ENCODE measurements at regions not wholly inside any gene's neighbourhood (a gene's known extent, or its start where the extent isn't known, plus 50 kb on each side); places are given as distances from the start of the nearest gene placed in this dataset.

DNA sequence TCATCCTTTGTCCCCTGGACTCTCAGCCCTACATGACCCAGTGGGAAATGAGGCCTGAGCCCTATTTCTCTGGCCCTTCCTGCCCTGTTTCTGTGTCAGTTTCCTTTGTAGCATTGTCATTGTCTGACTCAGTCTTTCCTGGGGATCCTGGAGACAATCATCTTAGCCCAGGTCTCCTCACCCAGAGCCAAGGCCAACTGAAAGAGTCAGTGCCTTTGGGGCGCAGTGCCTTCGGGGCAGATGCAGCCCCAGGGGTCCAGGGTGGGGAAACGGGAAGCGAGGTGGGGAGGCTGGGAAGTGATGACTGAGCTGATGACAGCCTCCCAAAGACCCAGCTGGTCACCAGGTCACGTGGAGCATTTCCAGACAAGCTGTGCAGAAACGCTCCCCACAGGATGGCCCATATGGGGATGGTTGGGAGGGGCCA, 93.3 kb upstream of the SULF2 start:
- TF ChIP-seq EZH2phosphoT487 (IDR thresholded peaks at IDR 0.05; ENCODE audit: borderline replicate concordance) = no peak
- TF ChIP-seq, protein P1, sequence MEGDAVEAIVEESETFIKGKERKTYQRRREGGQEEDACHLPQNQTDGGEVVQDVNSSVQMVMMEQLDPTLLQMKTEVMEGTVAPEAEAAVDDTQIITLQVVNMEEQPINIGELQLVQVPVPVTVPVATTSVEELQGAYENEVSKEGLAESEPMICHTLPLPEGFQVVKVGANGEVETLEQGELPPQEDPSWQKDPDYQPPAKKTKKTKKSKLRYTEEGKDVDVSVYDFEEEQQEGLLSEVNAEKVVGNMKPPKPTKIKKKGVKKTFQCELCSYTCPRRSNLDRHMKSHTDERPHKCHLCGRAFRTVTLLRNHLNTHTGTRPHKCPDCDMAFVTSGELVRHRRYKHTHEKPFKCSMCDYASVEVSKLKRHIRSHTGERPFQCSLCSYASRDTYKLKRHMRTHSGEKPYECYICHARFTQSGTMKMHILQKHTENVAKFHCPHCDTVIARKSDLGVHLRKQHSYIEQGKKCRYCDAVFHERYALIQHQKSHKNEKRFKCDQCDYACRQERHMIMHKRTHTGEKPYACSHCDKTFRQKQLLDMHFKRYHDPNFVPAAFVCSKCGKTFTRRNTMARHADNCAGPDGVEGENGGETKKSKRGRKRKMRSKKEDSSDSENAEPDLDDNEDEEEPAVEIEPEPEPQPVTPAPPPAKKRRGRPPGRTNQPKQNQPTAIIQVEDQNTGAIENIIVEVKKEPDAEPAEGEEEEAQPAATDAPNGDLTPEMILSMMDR (conservative IDR thresholded peaks at IDR 0.05; ENCODE audit: low read length) = no peak
- Histone ChIP-seq H3K27me3 (ENCODE audit: insufficient read depth, low read length, poor library complexity, severe bottlenecking) (no peaks in the 10 kb centered on the region), H4K20me1 (ENCODE audit: insufficient read depth, low read length, poor library complexity, severe bottlenecking) (no peaks in the 10 kb centered on the region), H3K9me3 (ENCODE audit: insufficient read depth, low read depth, low read length) (no peaks in the 10 kb centered on the region), H3K9ac (ENCODE audit: low read depth, low read length, poor library complexity, severe bottlenecking) (no peak overlapping the region), H2AFZ (ENCODE audit: low read length) (no peak overlapping the region), H3K36me3 (ENCODE audit: insufficient read depth, low read length) (no peaks in the 10 kb centered on the region), H3K4me2 (ENCODE audit: low read depth, low read length, poor library complexity, severe bottlenecking) (no peak overlapping the region), H3K4me3 (ENCODE audit: low read length, poor library complexity, severe bottlenecking) (no peak overlapping the region), H3K79me2 (ENCODE audit: insufficient read depth, low read length) (no peaks in the 10 kb centered on the region), H3K9me2 (replicated peaks; ENCODE audit: low read depth, low read length) (no peaks in the 10 kb centered on the region), H3K4me1 (ENCODE audit: insufficient read depth, low read length, poor library complexity, severe bottlenecking) (no peaks in the 10 kb centered on the region), H3F3A (ENCODE audit: low read depth) (no peaks in the 10 kb centered on the region)

DNA sequence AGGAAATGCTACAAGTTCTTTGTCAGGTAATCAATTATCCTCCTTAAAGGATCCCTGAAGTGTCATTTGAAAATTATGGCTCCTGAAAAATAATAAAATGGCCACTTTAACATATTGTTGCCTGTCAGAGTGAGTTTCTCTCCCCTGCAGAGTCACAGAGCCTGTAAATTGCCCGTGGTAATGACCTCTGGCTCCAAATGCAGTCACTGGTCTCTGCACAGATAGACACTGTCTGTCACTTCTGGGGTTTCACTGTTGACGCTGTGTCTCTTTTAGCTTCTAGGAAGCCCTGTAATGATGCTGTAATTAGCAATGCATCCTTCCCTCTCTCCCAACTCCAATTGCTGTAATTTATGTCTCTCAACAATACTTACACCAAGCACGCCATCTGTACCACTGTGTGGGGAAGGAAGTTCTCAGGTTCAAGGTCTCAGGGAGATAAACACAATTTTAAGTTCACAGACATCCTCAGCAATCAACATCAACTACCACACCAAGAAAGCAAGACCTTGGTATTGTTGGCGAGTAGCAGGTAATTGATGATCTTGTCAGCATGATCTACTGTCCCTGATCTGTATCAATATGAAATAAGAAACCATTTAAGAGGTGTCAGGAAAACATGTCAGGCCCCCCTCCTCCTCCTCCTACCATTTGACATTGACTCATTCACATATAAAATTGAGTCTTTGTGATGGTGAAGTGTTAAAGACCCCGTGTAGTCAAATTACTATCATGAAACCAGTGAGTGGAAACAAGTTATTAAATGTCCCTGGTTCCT, 91.2 kb upstream of the SULF2 start:
- no peaks in the 10 kb centered on the region for H3K9me3 ChIP-seq (ENCODE audit: insufficient read depth, low read depth, low read length)
- no peaks in the 10 kb centered on the region for H3F3A ChIP-seq (ENCODE audit: low read depth)
- TF ChIP-seq EZH2phosphoT487 (IDR thresholded peaks at IDR 0.05; ENCODE audit: borderline replicate concordance) = no peak
- TF ChIP-seq, protein P1 (conservative IDR thresholded peaks at IDR 0.05; ENCODE audit: low read length) = no peak
- no peak overlapping the region for H3K4me3 ChIP-seq (ENCODE audit: low read length, poor library complexity, severe bottlenecking)
- no peak overlapping the region for H3K9ac ChIP-seq (ENCODE audit: low read depth, low read length, poor library complexity, severe bottlenecking)
- H2AFZ ChIP-seq (ENCODE audit: low read length) = no peak overlapping the region
- H3K36me3 ChIP-seq (ENCODE audit: insufficient read depth, low read length) = no peaks in the 10 kb centered on the region
- no peaks in the 10 kb centered on the region for H3K4me1 ChIP-seq (ENCODE audit: insufficient read depth, low read length, poor library complexity, severe bottlenecking)
- H4K20me1 ChIP-seq (ENCODE audit: insufficient read depth, low read length, poor library complexity, severe bottlenecking) = no peaks in the 10 kb centered on the region
- no peaks in the 10 kb centered on the region for H3K79me2 ChIP-seq (ENCODE audit: insufficient read depth, low read length)
- no peaks in the 10 kb centered on the region for H3K9me2 ChIP-seq (replicated peaks; ENCODE audit: low read depth, low read length)
- H3K4me2 ChIP-seq (ENCODE audit: low read depth, low read length, poor library complexity, severe bottlenecking) = no peak overlapping the region
- H3K27me3 ChIP-seq (ENCODE audit: insufficient read depth, low read length, poor library complexity, severe bottlenecking) = no peaks in the 10 kb centered on the region

DNA sequence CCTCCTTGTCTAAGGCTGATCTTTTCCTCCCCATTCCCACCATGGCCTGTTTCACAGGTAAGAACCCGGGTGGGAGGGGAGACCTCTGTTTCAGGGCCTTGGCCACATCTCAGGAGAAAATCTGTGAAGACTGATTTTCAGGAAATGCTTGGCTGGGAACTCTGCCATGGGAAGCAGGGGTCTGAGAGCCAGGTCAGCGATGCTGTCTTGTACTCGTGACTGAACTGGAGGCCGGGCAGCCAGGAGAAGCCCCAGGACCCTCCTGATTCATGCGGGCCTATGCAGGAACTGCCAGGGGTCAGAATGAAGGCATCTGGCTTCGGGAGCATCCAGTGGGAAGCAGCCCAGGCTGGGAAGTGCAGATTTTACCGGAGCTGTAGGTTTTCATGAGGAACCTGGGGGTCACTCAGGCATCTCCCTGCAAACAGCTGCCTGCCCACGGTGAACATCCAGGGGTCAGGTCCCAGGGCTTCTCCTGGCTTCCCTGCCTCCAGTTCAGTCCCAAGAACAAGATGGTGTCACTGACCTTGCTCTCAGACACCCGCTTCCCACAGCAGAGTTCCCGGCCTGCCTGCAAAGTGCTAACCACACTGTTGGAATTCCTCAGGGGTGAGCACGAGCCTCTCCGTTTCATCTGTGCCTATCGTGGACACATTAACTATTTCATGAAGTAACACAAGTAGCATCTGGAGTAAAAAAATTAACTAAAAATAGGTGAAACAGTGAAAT, 90.2 kb upstream of the SULF2 start:
- no peaks in the 10 kb centered on the region for H3K79me2 ChIP-seq (ENCODE audit: insufficient read depth, low read length)
- no peaks in the 10 kb centered on the region for H3K9me3 ChIP-seq (ENCODE audit: insufficient read depth, low read depth, low read length)
- no peaks in the 10 kb centered on the region for H3K27me3 ChIP-seq (ENCODE audit: insufficient read depth, low read length, poor library complexity, severe bottlenecking)
- H3K36me3 ChIP-seq (ENCODE audit: insufficient read depth, low read length) = no peaks in the 10 kb centered on the region
- no peaks in the 10 kb centered on the region for H3F3A ChIP-seq (ENCODE audit: low read depth)
- no peak for TF ChIP-seq EZH2phosphoT487 (IDR thresholded peaks at IDR 0.05; ENCODE audit: borderline replicate concordance)
- TF ChIP-seq, protein P1 (conservative IDR thresholded peaks at IDR 0.05; ENCODE audit: low read length) = no peak
- H3K4me1 ChIP-seq (ENCODE audit: insufficient read depth, low read length, poor library complexity, severe bottlenecking) = no peaks in the 10 kb centered on the region
- H2AFZ ChIP-seq (ENCODE audit: low read length) = no peak overlapping the region
- H4K20me1 ChIP-seq (ENCODE audit: insufficient read depth, low read length, poor library complexity, severe bottlenecking) = no peaks in the 10 kb centered on the region
- no peak overlapping the region for H3K4me2 ChIP-seq (ENCODE audit: low read depth, low read length, poor library complexity, severe bottlenecking)
- H3K9me2 ChIP-seq (replicated peaks; ENCODE audit: low read depth, low read length) = no peaks in the 10 kb centered on the region
- no peak overlapping the region for H3K4me3 ChIP-seq (ENCODE audit: low read length, poor library complexity, severe bottlenecking)
- no peak overlapping the region for H3K9ac ChIP-seq (ENCODE audit: low read depth, low read length, poor library complexity, severe bottlenecking)
